Erythroblast (primary cell): ENCODE measurements at regions not wholly inside any gene's neighbourhood (a gene's known extent, or its start where the extent isn't known, plus 50 kb on each side); places are given as distances from the start of the nearest gene placed in this dataset.
"Not testable (repeated sequence)": the region's sequence is repeated elsewhere in the genome, so short reads cannot be mapped to it uniquely, and the experiment has no call there.

Experiments used
- DNase-seq, 2 experiments: peaks; one replicate each; lab custom pipeline; 2025; lab: John Stamatoyannopoulos, UW
- GATA1 ChIP-seq: IDR thresholded peaks from 2 replicates; pipeline ENCODE4 v1.6.1; 2011; ENCODE audit warnings: low read depth, mild to moderate bottlenecking, control low read depth, low read length, moderate library complexity
- POLR2A ChIP-seq: IDR thresholded peaks from 2 replicates; pipeline ENCODE4 v1.6.1; 2011; ENCODE audit warnings: mild to moderate bottlenecking, low read length

DNA sequence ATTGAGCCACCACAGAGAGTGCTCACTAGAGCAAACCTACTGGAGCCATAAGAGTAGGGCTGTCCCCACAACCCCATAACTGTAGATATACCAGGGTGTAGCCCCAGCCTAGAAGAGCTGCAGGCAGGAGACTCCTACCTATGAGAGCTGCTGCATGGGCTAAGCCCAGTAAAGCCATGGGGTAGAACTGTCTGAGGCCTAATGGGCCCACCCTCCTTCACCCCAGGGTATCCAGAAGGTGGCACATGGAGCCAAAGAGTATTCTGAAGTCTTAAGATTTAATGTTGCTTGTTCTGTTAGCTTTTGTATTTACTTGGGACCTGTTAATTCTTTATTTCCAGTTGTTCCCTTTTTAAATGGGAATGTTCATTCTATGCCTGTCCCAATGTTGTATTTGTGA lies 1193.7 kb upstream of the ADGRL2 start:
- TF ChIP-seq POLR2A (no peak), GATA1 (no peak)
- no peak for DNase-seq

DNA sequence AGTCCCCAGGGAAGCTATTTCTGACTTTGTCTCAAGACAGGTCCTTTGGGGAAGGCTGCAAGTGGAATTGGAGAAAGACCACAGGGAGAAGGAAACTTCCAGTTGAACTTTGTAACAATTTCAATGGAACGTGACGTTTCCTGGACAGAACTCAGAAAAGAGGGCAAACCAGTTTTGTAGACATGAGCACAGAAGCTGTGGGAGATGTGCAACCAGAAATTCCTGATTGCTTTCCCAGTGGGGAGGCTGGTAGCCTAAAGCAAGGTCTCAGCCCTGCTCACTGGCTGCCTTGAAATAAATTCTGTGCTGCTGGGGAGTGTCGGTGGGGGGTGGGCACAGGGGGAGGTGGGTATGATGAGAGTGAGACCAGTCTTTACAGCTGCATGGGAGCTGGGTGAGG lies 1206.7 kb upstream of the ADGRL2 start:
- DNase-seq, result no peak
- TF ChIP-seq GATA1 (no peak), POLR2A (no peak)

GRCh38 chr1:80593197-80593596 lies 1207.5 kb upstream of the ADGRL2 start:
- DNase-seq, result no peak
- no peak for TF ChIP-seq POLR2A
- no peak for TF ChIP-seq GATA1

DNA sequence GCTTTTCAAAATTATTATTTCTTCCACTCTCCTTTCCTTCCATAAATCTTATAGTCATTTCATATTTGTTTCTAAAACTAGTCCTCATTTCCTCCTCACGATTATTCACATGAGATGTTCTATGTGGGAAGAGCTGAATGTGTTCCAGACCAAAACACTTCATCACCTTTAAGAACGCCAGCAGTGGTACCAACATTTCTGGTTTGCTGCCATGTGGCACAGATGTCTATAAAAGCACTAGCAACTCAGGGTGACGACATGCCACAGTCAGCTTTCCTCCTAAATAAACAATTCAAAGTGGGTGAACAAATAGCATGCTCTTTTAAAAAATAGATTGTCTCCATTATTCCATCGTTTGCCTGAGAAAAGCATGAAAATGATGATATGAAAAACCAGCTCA lies 1217.8 kb upstream of the ADGRL2 start:
- no peak for TF ChIP-seq POLR2A
- TF ChIP-seq GATA1, result no peak
- DNase-seq, result no peak

DNA sequence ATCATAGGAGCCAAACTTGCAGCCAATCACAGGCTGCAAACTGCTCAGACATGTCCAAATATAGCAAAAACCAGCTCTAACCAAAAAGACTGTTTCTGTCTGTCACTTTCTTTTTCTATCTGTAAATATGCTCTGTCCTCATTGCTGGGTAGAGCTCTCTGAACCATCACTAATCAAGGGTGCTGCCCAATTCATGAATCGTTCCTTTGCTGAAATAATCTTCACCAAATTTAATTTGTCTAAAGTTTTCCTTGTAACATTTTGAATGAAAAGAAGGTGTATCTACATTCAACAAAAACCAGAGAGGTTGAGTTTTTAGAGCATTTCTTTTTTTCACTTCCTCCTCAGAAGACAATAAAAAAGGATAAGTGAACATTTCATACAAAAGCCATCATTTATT lies 1221.7 kb upstream of the ADGRL2 start:
- TF ChIP-seq POLR2A (no peak), GATA1 (no peak)
- DNase-seq, result no peak

GRCh38 chr1:80566867-80567266 lies 1233.9 kb upstream of the ADGRL2 start:
- no peak for DNase-seq
- TF ChIP-seq POLR2A (no peak), GATA1 (no peak)

- DNase-seq, result no peak
- TF ChIP-seq GATA1 (no peak), POLR2A (no peak)
Measured at GRCh38 chr1:80566123-80566522, 1234.6 kb upstream of the ADGRL2 start.

DNA sequence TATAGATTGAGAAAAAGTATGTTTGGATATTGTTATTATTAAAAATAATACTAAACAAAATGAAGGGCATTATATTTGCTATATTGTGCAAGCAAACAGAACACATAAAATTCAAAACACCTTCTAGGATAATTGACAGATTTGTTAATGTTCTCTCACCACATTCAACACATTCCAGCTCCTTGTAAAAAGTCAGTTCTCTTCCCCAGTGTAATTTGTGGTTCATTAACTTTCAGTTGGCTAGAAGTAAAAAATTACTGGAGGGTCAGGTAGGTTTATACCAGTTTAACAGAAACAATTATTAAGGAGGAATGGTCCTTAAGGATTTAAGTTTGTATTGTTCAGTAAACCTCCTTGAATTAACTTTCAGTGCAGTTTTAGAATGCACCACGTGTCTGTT lies 1235.3 kb upstream of the ADGRL2 start:
- TF ChIP-seq GATA1 (no peak), POLR2A (no peak)

DNA sequence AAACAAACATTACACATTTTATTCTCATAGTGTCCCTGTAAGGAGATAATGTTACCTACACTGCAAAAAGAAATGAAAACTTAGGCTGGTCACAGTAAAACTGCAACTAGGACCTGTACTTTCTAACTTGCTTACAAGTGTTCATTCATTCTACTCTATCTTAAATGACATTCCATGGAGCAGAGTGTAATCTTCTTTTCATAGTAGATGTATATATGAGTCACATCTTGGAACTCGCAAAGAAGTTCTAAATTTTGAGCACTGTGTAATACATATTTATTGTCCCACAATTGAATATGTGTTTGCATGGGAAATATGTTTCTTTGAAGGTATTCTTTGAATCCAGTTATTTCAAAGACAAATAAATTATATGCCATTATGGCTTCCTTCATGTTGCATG lies 1258.5 kb upstream of the ADGRL2 start:
- no peak for DNase-seq
- no peak for TF ChIP-seq POLR2A
- TF ChIP-seq GATA1, result no peak

More for the DNA sequence above, 1235.3 kb upstream of the ADGRL2 start:
- DNase-seq, result no peak

- no peak for DNase-seq
- TF ChIP-seq GATA1 (no peak), POLR2A (no peak)
Measured at GRCh38 chr1:80540596-80540995, 1260.1 kb upstream of the ADGRL2 start.

- TF ChIP-seq GATA1, result no peak
- no peak for TF ChIP-seq POLR2A
Measured at GRCh38 chr1:80540149-80540548, 1260.6 kb upstream of the ADGRL2 start.

GRCh38 chr1:80539298-80539697 lies 1261.4 kb upstream of the ADGRL2 start:
- not testable (repeated sequence) for DNase-seq

More at GRCh38 chr1:80540149-80540548, 1260.6 kb upstream of the ADGRL2 start:
- no peak for DNase-seq

- no peak for TF ChIP-seq POLR2A
- TF ChIP-seq GATA1, result no peak
- no peak for DNase-seq
Measured at GRCh38 chr1:80536461-80536860, 1264.3 kb upstream of the ADGRL2 start.

DNA sequence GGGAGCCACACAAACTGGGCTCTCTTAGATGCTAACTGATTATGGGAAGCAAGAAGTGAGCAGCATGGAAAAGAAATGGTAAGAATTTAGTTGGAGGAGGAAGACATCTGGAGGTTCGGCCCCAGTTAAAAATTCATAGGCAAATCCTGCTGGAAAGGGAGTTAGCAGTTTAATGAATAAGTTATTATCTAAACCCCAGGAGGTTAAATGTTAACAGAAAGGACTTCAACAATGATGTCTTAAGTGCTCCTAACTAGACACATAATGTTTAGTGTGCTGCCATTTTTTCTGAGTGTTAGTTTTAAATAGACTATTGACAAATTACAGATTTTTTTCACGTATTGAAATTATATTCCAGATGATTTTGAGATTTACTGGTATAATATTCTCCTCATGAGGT lies 1265.3 kb upstream of the ADGRL2 start:
- no peak for TF ChIP-seq POLR2A
- no peak for TF ChIP-seq GATA1

DNA sequence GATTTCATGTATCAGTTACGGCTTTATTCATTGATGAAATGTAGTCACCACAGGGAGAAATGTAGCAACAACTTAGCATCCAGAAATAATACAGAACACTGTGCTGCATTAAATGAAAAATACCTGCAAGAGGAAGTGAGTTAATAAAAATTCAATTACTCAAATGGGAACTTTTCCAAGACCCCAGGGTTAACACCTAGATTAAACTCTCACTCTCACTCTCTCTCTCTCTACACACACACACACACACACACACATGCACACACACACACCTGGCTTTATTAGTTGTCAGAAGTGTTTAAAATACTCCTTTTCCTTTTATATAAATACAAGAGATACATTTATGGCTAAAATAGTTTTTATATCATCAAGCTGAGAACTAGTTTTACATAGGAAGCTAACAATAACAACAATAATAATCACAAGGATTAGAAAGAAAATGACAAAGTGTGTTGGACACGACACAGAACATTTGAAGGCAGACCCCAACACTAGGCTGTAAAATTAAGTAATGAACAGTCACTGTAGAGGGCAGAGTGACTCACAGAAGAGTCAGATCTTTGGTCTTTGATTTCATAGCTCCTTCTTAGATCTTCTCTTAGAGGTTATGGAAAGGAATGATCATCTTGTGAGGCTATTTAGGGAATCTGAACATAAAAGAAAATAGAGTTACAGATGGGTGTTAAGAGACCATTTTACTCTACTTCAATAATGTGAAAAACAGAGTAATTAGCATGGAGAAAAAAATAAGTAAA lies 1266.0 kb upstream of the ADGRL2 start:
- no peak for DNase-seq
- TF ChIP-seq POLR2A, result no peak
- TF ChIP-seq GATA1, result no peak

More for the DNA sequence above, 1265.3 kb upstream of the ADGRL2 start:
- no peak for DNase-seq
